Astrocyte (in vitro differentiated cells and primary cell): ENCODE measurements at regions not wholly inside any gene's neighbourhood (a gene's known extent, or its start where the extent isn't known, plus 50 kb on each side); places are given as distances from the start of the nearest gene placed in this dataset.

Experiments
- DNase-seq: peaks from one replicate; pipeline ENCODE4 v3.0.0-alpha.2; 2010; ENCODE audit warnings: low read depth
- FAIRE-seq: peaks from 2 replicates; lab custom pipeline; 2011; peaks lifted over from hg19 to GRCh38; lab: Jason Lieb, UNC
- H2AFZ ChIP-seq: 2 replicates; pipeline ENCODE4 v1.6.0; 2012; ENCODE audit warnings: low read depth, low read length, inconsistent platforms
- H3K27ac ChIP-seq: 2 replicates; pipeline ENCODE4 v1.5.1; 2011; ENCODE audit warnings: low read depth, low read length, inconsistent platforms
- H3K27me3 ChIP-seq: 2 replicates; pipeline ENCODE4 v1.6.0; 2011; ENCODE audit warnings: low read length, inconsistent platforms; ENCODE audit not compliant: insufficient read depth
- H3K36me3 ChIP-seq: 2 replicates; pipeline ENCODE4 v1.5.1; 2011; ENCODE audit warnings: low read length, inconsistent platforms; ENCODE audit not compliant: insufficient read depth
- H3K4me1 ChIP-seq: 2 replicates; pipeline ENCODE4 v1.5.1; 2011; ENCODE audit warnings: low read length, inconsistent platforms; ENCODE audit not compliant: insufficient read depth
- H3K4me2 ChIP-seq: 2 replicates; pipeline ENCODE4 v1.6.0; 2012; ENCODE audit warnings: low read length, inconsistent platforms
- H3K4me3 ChIP-seq: 2 replicates; pipeline ENCODE4 v1.5.1; 2011; ENCODE audit warnings: low read depth, mild to moderate bottlenecking, low read length, inconsistent platforms; ENCODE audit not compliant: insufficient read depth
- H3K79me2 ChIP-seq: 2 replicates; pipeline ENCODE4 v1.6.0; 2012; ENCODE audit warnings: mild to moderate bottlenecking, low read length, inconsistent platforms; ENCODE audit not compliant: insufficient read depth
- H3K9ac ChIP-seq: 2 replicates; pipeline ENCODE4 v1.6.0; 2012; ENCODE audit warnings: mild to moderate bottlenecking, low read length, inconsistent platforms
- H3K9me3 ChIP-seq: 2 replicates; pipeline ENCODE4 v1.5.1; 2012; ENCODE audit warnings: low read depth, mild to moderate bottlenecking, low read length, inconsistent platforms; ENCODE audit not compliant: insufficient read depth
- H4K20me1 ChIP-seq: 2 replicates; pipeline ENCODE4 v1.6.0; 2012; ENCODE audit warnings: low read length, inconsistent platforms; ENCODE audit not compliant: insufficient read depth
- H3K27ac Mint-ChIP-seq: one replicate; pipeline ENCODE4 v1.8.0; 2021; ENCODE audit warnings: mild to moderate bottlenecking, mixed read lengths; ENCODE audit not compliant: unreplicated experiment
- H3K27me3 Mint-ChIP-seq: one replicate; pipeline ENCODE4 v1.8.0; 2021; ENCODE audit warnings: low read depth, mixed read lengths; ENCODE audit not compliant: unreplicated experiment
- H3K36me3 Mint-ChIP-seq: one replicate; pipeline ENCODE4 v1.8.0; 2021; ENCODE audit warnings: low read depth, mixed read lengths; ENCODE audit not compliant: unreplicated experiment
- H3K4me1 Mint-ChIP-seq: one replicate; pipeline ENCODE4 v1.8.0; 2021; ENCODE audit warnings: low read depth, mixed read lengths; ENCODE audit not compliant: unreplicated experiment
- H3K4me3 Mint-ChIP-seq: one replicate; pipeline ENCODE4 v1.8.0; 2021; ENCODE audit warnings: mild to moderate bottlenecking, moderate library complexity, mixed read lengths; ENCODE audit not compliant: unreplicated experiment
- H3K9me3 Mint-ChIP-seq: one replicate; pipeline ENCODE4 v1.8.0; 2021; ENCODE audit warnings: mild to moderate bottlenecking, mixed read lengths; ENCODE audit not compliant: unreplicated experiment
- EZH2 ChIP-seq: IDR thresholded peaks from 2 replicates; pipeline ENCODE4 v1.6.1; 2012; ENCODE audit warnings: mild to moderate bottlenecking, low read length, inconsistent platforms; ENCODE audit not compliant: insufficient read depth
- TF ChIP-seq, protein P1 (sequence below): IDR thresholded peaks from 2 replicates; pipeline ENCODE4 v1.5.1; 2011; ENCODE audit warnings: low read depth, mild to moderate bottlenecking, inconsistent platforms, low read length, moderate library complexity; ENCODE audit not compliant: insufficient read depth

GRCh38 chr1:177854951-177855350 lies 114.9 kb downstream of the SEC16B start:
- DNase-seq (no peak), FAIRE-seq (no peak)
- Histone ChIP-seq H2AFZ (no peak overlapping the region), H4K20me1 (no peaks in the 10 kb centered on the region), H3K9ac (no peak overlapping the region), H3K27ac (no peak overlapping the region), H3K4me3 (no peak overlapping the region), H3K4me1 (no peaks in the 10 kb centered on the region), H3K79me2 (no peaks in the 10 kb centered on the region), H3K4me2 (no peak overlapping the region), H3K9me3 (no peaks in the 10 kb centered on the region), H3K36me3 (no peaks in the 10 kb centered on the region), H3K27me3 (no peaks in the 10 kb centered on the region)
- Mint-ChIP-seq H3K27me3 (no peaks in the 10 kb centered on the region), H3K9me3 (peaks cover 3% of the 10 kb centered on the region), H3K4me1 (no peaks in the 10 kb centered on the region), H3K4me3 (no peak overlapping the region), H3K36me3 (no peaks in the 10 kb centered on the region), H3K27ac (no peak overlapping the region)
- TF ChIP-seq EZH2, result no peak
- TF ChIP-seq, protein P1, sequence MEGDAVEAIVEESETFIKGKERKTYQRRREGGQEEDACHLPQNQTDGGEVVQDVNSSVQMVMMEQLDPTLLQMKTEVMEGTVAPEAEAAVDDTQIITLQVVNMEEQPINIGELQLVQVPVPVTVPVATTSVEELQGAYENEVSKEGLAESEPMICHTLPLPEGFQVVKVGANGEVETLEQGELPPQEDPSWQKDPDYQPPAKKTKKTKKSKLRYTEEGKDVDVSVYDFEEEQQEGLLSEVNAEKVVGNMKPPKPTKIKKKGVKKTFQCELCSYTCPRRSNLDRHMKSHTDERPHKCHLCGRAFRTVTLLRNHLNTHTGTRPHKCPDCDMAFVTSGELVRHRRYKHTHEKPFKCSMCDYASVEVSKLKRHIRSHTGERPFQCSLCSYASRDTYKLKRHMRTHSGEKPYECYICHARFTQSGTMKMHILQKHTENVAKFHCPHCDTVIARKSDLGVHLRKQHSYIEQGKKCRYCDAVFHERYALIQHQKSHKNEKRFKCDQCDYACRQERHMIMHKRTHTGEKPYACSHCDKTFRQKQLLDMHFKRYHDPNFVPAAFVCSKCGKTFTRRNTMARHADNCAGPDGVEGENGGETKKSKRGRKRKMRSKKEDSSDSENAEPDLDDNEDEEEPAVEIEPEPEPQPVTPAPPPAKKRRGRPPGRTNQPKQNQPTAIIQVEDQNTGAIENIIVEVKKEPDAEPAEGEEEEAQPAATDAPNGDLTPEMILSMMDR, result no peak

GRCh38 chr1:177849579-177850290 lies 120.1 kb downstream of the SEC16B start:
- no peaks in the 10 kb centered on the region for H3K79me2 ChIP-seq
- peaks cover 22% of the 10 kb centered on the region for H3K4me1 Mint-ChIP-seq
- H3K27me3 Mint-ChIP-seq, result no peaks in the 10 kb centered on the region
- FAIRE-seq (no peak), DNase-seq (no peak)
- H4K20me1 ChIP-seq, result no peaks in the 10 kb centered on the region
- H3K4me3 ChIP-seq, result no peak overlapping the region
- no peaks in the 10 kb centered on the region for H3K27me3 ChIP-seq
- H3K4me1 ChIP-seq, result peaks cover 19% of the 10 kb centered on the region
- H3K9me3 ChIP-seq, result no peaks in the 10 kb centered on the region
- H3K9me3 Mint-ChIP-seq, result peaks cover 7% of the 10 kb centered on the region
- no peaks in the 10 kb centered on the region for H3K36me3 ChIP-seq
- no peak overlapping the region for H3K9ac ChIP-seq
- H3K4me3 Mint-ChIP-seq, result no peak overlapping the region
- H3K4me2 ChIP-seq, result no peak overlapping the region
- no peak overlapping the region for H3K27ac ChIP-seq
- no peaks in the 10 kb centered on the region for H3K36me3 Mint-ChIP-seq
- H2AFZ ChIP-seq, result no peak overlapping the region
- no peak overlapping the region for H3K27ac Mint-ChIP-seq
- no peak for TF ChIP-seq EZH2
- TF ChIP-seq, protein P1, result no peak

- H3K9me3 Mint-ChIP-seq, result peaks cover 6% of the 10 kb centered on the region
- TF ChIP-seq, protein P1, result no peak
- no peak for TF ChIP-seq EZH2
- H3K27me3 Mint-ChIP-seq, result no peaks in the 10 kb centered on the region
- Histone ChIP-seq H3K27me3 (no peaks in the 10 kb centered on the region), H3K9me3 (no peaks in the 10 kb centered on the region), H3K9ac (no peak overlapping the region), H3K79me2 (no peaks in the 10 kb centered on the region), H3K4me3 (no peak overlapping the region), H4K20me1 (no peaks in the 10 kb centered on the region), H3K27ac (peak overlapping the region; percentile 60), H3K4me2 (peak overlapping the region; percentile 55), H3K4me1 (peaks cover 19% of the 10 kb centered on the region), H2AFZ (no peak overlapping the region), H3K36me3 (no peaks in the 10 kb centered on the region)
- no peak for FAIRE-seq
- no peak overlapping the region for H3K4me3 Mint-ChIP-seq
- H3K36me3 Mint-ChIP-seq, result no peaks in the 10 kb centered on the region
- peaks cover 22% of the 10 kb centered on the region for H3K4me1 Mint-ChIP-seq
- peak; percentile 80 for DNase-seq
- peak overlapping the region; percentile 95 for H3K27ac Mint-ChIP-seq
Measured at GRCh38 chr1:177849130-177849529, 120.7 kb downstream of the SEC16B start.
